Caki2 (cell line): ENCODE measurements at regions not wholly inside any gene's neighbourhood (a gene's known extent, or its start where the extent isn't known, plus 50 kb on each side); places are given as distances from the start of the nearest gene placed in this dataset.
A peak's percentile ranks its signal among the peaks of the same experiment; 100 is the strongest.

Experiments
- DNase-seq: peaks from one replicate; pipeline ENCODE4 v3.0.0-alpha.2; 2015; ENCODE audit warnings: low read depth
- in situ Hi-C: cut with HindIII; loops from 2 replicates; pipeline ENCODE4 v1.10.0; 2016; ENCODE audit warnings: low sequenced_read_pairs, low pct_unique_long_range_greater_than_20kb, mixed read lengths

GRCh38 chr22:47933891-47934290 lies 1171.4 kb downstream of the TBC1D22A start:
- no peak for DNase-seq
- in situ Hi-C loops = no loop called here

- in situ Hi-C loops = no loop called here
- DNase-seq = no peak
Observed at GRCh38 chr22:47933226-47933625, 1170.8 kb downstream of the TBC1D22A start.

GRCh38 chr22:47929646-47930185 lies 1167.3 kb downstream of the TBC1D22A start:
- DNase-seq = no peak
- in situ Hi-C loops = no loop called here

GRCh38 chr22:47929073-47929472 lies 1166.6 kb downstream of the TBC1D22A start:
- in situ Hi-C loops = no loop called here
- DNase-seq = peak; percentile 62

GRCh38 chr22:47928631-47929030 lies 1166.2 kb downstream of the TBC1D22A start:
- in situ Hi-C loops = no loop called here
- peak; percentile 61 for DNase-seq

- no peak for DNase-seq
- in situ Hi-C loops = no loop called here
Observed at GRCh38 chr22:47927648-47928210, 1165.3 kb downstream of the TBC1D22A start.

- DNase-seq = no peak
- in situ Hi-C loops = no loop called here
Observed at GRCh38 chr22:47923011-47923427, 1160.6 kb downstream of the TBC1D22A start.

GRCh38 chr22:47921906-47922305 lies 1159.5 kb downstream of the TBC1D22A start:
- DNase-seq = no peak
- in situ Hi-C loops = no loop called here

- in situ Hi-C loops = no loop called here
- DNase-seq = no peak
Observed at GRCh38 chr22:47920380-47920959, 1158.0 kb downstream of the TBC1D22A start.

- DNase-seq = no peak
- in situ Hi-C loops = no loop called here
Observed at GRCh38 chr22:47919893-47920292, 1157.4 kb downstream of the TBC1D22A start.

GRCh38 chr22:47919001-47919441 lies 1156.6 kb downstream of the TBC1D22A start:
- in situ Hi-C loops = no loop called here
- peak; percentile 29 for DNase-seq

- in situ Hi-C loops = no loop called here
- no peak for DNase-seq
Observed at GRCh38 chr22:47918276-47918921, 1155.9 kb downstream of the TBC1D22A start.

GRCh38 chr22:47914481-47915097 lies 1152.1 kb downstream of the TBC1D22A start:
- DNase-seq = peak; percentile 16
- in situ Hi-C loops = no loop called here

- in situ Hi-C loops = no loop called here
Observed at GRCh38 chr22:47902646-47903180, 1140.3 kb downstream of the TBC1D22A start.

GRCh38 chr22:47901911-47902310 lies 1139.5 kb downstream of the TBC1D22A start:
- no peak for DNase-seq
- in situ Hi-C loops = no loop called here

More at GRCh38 chr22:47902646-47903180, 1140.3 kb downstream of the TBC1D22A start:
- no peak for DNase-seq

- in situ Hi-C loops = no loop called here
- no peak for DNase-seq
Observed at GRCh38 chr22:47899894-47900293, 1137.4 kb downstream of the TBC1D22A start.

GRCh38 chr22:47898946-47899345 lies 1136.5 kb downstream of the TBC1D22A start:
- DNase-seq = no peak
- in situ Hi-C loops = no loop called here

- no peak for DNase-seq
- in situ Hi-C loops = no loop called here
Observed at GRCh38 chr22:47891609-47892008, 1129.2 kb downstream of the TBC1D22A start.

- in situ Hi-C loops = no loop called here
- no peak for DNase-seq
Observed at GRCh38 chr22:47888817-47889216, 1126.4 kb downstream of the TBC1D22A start.
